ENCODE measurements at regions not wholly inside any gene's neighbourhood (a gene's known extent, or its start where the extent isn't known, plus 50 kb on each side); places are given as distances from the start of the nearest gene placed in this dataset.

DNA sequence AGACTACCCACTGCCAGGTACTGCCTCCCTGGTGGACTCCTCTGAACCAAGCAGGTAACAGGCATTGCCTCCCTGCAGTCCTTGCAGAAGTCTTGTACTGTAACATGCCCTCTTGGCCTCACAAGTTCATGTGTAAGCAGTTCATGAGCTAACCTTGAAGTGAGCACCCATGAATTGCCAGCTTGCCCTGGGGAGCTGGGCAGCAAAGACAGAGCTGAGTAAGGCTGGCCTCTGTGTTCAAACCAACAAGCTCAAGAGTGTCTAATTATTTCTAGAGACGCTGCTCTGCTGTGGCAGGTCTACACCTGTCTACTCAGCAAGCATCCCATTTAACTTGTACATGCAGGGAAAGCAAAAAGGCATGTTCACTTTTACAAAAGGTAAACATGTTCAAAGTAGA lies 113.5 kb downstream of the FEM1C start:
- H3K4me1 ChIP-seq, result no peaks in the 10 kb centered on the region
- no peaks in the 10 kb centered on the region for H3K27me3 ChIP-seq
- no peaks in the 10 kb centered on the region for H3K9me3 ChIP-seq
- no peak for TF ChIP-seq CTCF (IDR thresholded peaks at IDR 0.05)
- TF ChIP-seq POLR2A (IDR thresholded peaks at IDR 0.05), result no peak
- intact Hi-C loops (cut with DNase I; ENCODE audit: low total_unique reads), result no loop called here
- no peak overlapping the region for H3K4me3 ChIP-seq
- DNase-seq, result no peak
- H3K36me3 ChIP-seq, result no peaks in the 10 kb centered on the region
- H3K27ac ChIP-seq, result no peak overlapping the region

DNA sequence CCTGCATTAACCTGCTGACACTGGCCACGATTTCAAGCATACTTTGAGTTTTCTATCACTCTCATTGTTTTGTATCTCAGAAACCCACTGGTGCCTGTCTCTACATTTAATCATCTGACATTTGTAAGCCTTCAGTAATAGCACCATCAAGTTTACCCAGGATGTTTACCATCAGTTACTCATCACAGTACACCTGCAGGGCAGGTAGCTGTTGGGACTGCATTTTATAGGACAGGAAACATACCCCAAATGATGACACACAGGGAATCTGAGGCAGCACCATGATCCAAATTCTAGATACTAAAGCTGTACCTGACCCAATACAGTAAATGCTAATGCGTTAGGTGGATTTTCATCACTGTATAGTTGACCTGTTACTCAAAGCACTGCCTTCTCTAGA lies 114.2 kb downstream of the FEM1C start:
- TF ChIP-seq POLR2A (IDR thresholded peaks at IDR 0.05), result no peak
- TF ChIP-seq CTCF (IDR thresholded peaks at IDR 0.05), result no peak
- H3K27ac ChIP-seq, result no peak overlapping the region
- intact Hi-C loops (cut with DNase I; ENCODE audit: low total_unique reads), result no loop called here
- no peaks in the 10 kb centered on the region for H3K27me3 ChIP-seq
- no peak overlapping the region for H3K4me3 ChIP-seq
- H3K4me1 ChIP-seq, result no peaks in the 10 kb centered on the region
- H3K36me3 ChIP-seq, result no peaks in the 10 kb centered on the region
- DNase-seq, result no peak
- no peaks in the 10 kb centered on the region for H3K9me3 ChIP-seq

DNA sequence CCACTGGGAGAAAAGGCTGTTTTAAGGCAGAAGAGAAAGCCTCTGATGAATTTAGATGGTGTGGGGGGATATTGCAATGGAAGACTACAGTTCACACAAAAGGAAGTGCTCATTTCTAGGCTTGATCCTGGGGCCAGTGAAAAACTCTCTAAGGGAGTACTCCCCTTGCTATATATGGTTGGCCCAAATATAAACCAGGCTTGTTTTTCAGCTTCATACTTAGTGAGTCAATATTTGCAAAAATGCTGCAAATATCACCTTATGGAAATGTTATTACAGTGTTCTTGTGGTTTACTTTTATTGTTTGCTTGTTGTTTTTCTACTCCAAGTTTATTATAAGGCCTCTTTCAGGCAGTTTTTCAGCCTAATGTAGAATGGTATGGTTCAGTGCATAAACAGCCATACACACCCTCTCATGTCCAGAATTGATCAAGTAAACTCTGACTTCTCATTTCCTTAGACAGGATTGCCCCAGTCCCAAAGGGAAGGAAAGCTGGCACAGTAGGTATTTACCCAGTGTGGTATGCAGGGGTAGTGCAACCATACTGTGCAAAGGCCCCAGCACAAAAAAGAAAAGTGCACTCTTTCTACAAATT lies 115.1 kb downstream of the FEM1C start:
- H3K36me3 ChIP-seq, result no peaks in the 10 kb centered on the region
- no peaks in the 10 kb centered on the region for H3K4me1 ChIP-seq
- intact Hi-C loops (cut with DNase I; ENCODE audit: low total_unique reads), result no loop called here
- H3K27ac ChIP-seq, result no peak overlapping the region
- no peaks in the 10 kb centered on the region for H3K27me3 ChIP-seq
- TF ChIP-seq CTCF (IDR thresholded peaks at IDR 0.05) (no peak), POLR2A (IDR thresholded peaks at IDR 0.05) (no peak)
- no peak for DNase-seq
- no peaks in the 10 kb centered on the region for H3K9me3 ChIP-seq
- H3K4me3 ChIP-seq, result no peak overlapping the region

- Histone ChIP-seq H3K27ac (no peak overlapping the region), H3K27me3 (no peaks in the 10 kb centered on the region), H3K9me3 (no peaks in the 10 kb centered on the region), H3K4me3 (no peak overlapping the region), H3K36me3 (no peaks in the 10 kb centered on the region), H3K4me1 (no peaks in the 10 kb centered on the region)
- DNase-seq, result no peak
- intact Hi-C loops (cut with DNase I; ENCODE audit: low total_unique reads), result no loop called here
- TF ChIP-seq CTCF (IDR thresholded peaks at IDR 0.05) (no peak), POLR2A (IDR thresholded peaks at IDR 0.05) (no peak)
Observed at GRCh38 chr5:115428676-115429075, 115.9 kb downstream of the FEM1C start.

GRCh38 chr5:115428248-115428647 lies 116.3 kb downstream of the FEM1C start:
- Histone ChIP-seq H3K27ac (no peak overlapping the region), H3K27me3 (no peaks in the 10 kb centered on the region), H3K4me1 (no peaks in the 10 kb centered on the region), H3K36me3 (no peaks in the 10 kb centered on the region), H3K4me3 (no peak overlapping the region), H3K9me3 (no peaks in the 10 kb centered on the region)
- intact Hi-C loops (cut with DNase I; ENCODE audit: low total_unique reads), result no loop called here
- no peak for DNase-seq
- no peak for TF ChIP-seq POLR2A (IDR thresholded peaks at IDR 0.05)
- no peak for TF ChIP-seq CTCF (IDR thresholded peaks at IDR 0.05)
